ENCODE measurements at regions not wholly inside any gene's neighbourhood (a gene's known extent, or its start where the extent isn't known, plus 50 kb on each side); places are given as distances from the start of the nearest gene placed in this dataset.
"Not testable (repeated sequence)": the region's sequence is repeated elsewhere in the genome, so short reads cannot be mapped to it uniquely, and the experiment has no call there.

DNA sequence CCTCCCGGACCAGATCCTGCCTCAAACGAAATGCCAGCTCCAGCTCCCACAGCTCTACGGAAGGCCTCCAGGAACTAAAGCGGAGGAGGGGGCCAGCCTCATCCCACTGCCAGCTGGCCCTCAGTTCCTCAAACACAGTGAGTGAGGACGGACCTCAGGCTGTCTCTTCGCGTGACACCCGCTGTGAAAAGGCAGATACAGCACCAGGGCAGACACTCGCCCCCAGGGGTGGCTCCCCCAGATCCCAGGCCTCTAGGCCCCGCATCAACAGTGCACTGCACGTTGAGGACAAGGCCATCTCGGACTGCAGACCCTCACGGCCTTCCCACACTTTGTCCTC, 149.9 kb upstream of the C1QTNF3 start:
- peak overlapping the region; percentile 40 for H3K27ac ChIP-seq
- not testable (repeated sequence) for H3K27me3 ChIP-seq; H3K9me3 ChIP-seq (ENCODE audit: low read depth); H3K36me3 ChIP-seq; DNase-seq (ENCODE audit: low read depth in 1 of 2, low spot score in 1 of 2); H3K4me1 ChIP-seq (ENCODE audit: low read depth); H3K4me3 ChIP-seq

DNA sequence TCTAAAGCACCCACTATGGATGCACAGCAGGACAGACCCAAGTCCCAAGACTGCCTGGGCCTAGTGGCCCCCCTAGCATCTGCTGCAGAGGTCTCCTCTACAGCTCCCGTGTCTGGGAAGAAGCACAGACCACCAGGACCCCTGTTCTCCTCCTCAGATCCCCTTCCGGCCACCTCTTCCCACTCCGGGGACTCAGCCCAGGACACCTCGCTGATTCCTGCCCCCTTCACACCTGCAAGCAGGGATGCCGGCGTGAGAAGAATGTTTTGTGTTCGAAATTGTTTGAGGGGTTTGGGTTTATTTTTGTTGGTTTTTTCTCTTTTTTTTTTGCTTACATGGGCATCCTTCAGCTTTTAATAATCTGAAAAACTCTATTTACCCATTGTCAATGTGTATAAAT, 150.3 kb upstream of the C1QTNF3 start:
- not testable (repeated sequence) for H3K4me3 ChIP-seq; H3K36me3 ChIP-seq; DNase-seq (ENCODE audit: low read depth in 1 of 2, low spot score in 1 of 2); H3K27ac ChIP-seq; H3K4me1 ChIP-seq (ENCODE audit: low read depth); H3K9me3 ChIP-seq (ENCODE audit: low read depth); H3K27me3 ChIP-seq

DNA sequence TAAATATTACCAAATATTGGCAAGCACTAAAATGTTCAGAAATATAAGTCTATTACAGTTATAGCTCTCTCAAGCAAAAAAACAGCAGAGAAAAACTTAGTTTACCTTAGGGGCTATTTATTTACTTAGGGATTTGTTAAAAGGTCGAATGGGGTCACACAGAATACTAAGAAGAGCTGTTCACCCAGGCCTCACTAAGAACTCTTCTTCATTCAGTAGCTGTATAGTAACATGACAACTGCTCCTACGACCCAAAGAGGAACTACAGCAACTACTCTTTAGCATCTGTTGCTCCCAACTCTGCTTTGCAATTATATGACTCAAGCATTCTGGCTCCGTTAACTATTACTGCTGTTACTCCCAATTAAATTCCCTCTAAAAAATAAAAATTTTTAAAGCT, 150.8 kb upstream of the C1QTNF3 start:
- not testable (repeated sequence) for H3K27ac ChIP-seq; H3K9me3 ChIP-seq (ENCODE audit: low read depth); H3K4me3 ChIP-seq; H3K4me1 ChIP-seq (ENCODE audit: low read depth); H3K36me3 ChIP-seq; H3K27me3 ChIP-seq
- peak; percentile 0 to 2 for DNase-seq (ENCODE audit: low read depth in 1 of 2, low spot score in 1 of 2)

DNA sequence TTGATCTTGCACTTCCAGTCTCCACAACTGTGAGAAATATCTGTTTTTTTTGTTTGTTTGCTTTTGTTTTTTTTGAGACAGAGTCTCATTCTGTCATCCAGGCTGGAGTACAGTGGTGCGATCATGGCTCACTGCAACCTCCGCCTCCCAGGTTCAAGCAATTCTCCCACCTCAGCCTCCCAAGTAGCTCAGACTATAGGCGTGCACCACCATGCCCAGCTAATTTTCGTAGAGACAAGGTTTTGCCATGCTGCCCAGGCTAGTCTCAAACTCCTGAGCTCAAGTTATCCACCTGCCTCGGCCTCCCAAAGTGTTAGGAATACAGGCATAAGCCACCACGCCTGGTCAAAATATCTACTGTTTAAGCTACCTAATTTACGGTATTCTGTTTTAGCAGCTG, 153.1 kb upstream of the C1QTNF3 start:
- H3K36me3 ChIP-seq; DNase-seq (ENCODE audit: low read depth in 1 of 2, low spot score in 1 of 2); H3K4me3 ChIP-seq; H3K27me3 ChIP-seq; H3K9me3 ChIP-seq (ENCODE audit: low read depth); H3K4me1 ChIP-seq (ENCODE audit: low read depth); H3K27ac ChIP-seq: not testable (repeated sequence)

DNA sequence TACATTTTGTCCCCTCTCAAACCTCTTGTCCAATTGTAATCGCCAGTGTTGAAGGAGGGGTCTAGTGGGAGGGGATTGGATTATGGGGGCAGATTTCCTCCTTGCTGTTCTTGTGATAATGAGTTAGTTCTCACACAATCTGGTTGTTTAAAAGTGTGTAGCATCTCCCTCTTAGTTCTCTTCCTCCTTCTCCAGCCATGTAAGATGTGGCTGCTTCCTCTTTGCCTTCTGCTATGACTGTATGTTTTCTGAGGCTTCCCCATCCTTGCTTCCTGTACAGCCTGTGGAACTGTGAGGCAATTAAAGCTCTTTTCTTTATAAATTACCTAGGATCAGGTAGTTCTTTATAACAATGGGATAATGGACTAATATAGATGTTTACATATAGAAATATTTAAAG, 162.3 kb upstream of the C1QTNF3 start:
- H3K27me3 ChIP-seq; H3K4me1 ChIP-seq (ENCODE audit: low read depth); DNase-seq (ENCODE audit: low read depth in 1 of 2, low spot score in 1 of 2); H3K27ac ChIP-seq; H3K9me3 ChIP-seq (ENCODE audit: low read depth); H3K36me3 ChIP-seq; H3K4me3 ChIP-seq: not testable (repeated sequence)

DNA sequence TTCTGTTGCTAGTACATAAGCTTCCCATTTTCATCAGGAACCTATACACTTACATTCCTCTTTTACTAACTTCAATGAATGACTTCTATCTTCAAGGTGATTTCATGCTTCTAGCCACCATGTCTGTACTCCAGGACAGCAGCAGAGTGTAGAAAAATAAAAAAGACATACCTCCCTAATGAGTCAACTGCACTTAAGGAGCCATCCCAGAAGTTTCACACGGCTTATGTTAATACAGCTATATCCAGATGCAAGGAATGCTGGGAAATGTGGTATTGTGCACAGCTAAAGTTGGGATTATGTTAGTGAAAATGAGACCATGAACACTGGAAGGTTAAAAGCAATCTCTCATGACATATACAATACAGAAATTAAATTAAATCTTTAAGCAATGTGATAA, 174.4 kb upstream of the C1QTNF3 start:
- H3K27ac ChIP-seq; H3K27me3 ChIP-seq; H3K36me3 ChIP-seq; H3K9me3 ChIP-seq (ENCODE audit: low read depth); H3K4me1 ChIP-seq (ENCODE audit: low read depth); H3K4me3 ChIP-seq: not testable (repeated sequence)
- DNase-seq (ENCODE audit: low read depth in 1 of 2, low spot score in 1 of 2), result peak in 1 of 2 donors; percentile 33

DNA sequence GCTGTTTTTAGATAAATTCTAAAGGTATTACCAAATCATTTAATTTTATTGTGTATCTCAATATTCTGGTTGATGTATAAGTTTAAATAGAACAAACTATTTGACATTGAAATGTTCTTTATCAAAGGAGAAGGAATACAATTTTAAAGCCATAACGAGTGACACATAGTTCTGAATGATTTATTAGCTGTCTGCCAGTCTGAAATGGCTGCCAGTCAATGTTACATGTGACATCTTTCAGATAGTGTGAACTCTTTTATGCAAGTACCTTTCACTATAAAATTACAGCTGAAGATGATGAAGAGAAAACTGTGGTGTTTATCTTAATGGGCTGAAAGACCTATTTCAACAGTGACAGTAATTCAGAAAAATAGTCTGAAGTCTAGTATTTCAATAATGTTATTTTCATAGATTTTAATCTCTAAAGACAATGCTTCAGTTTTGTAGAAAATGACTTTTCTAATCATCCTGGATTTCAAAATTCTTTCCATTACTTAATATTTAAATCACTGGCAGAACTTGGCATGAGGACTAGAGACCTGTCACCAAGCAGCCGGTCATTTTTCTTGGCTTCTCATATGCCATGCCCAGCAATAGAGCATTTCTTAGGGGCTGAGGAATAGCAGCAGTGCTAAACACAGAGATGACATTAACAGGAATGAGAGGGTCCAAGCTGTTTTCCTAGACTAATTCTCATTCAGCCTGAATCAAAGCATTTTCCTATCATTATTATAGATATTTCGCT, 178.5 kb upstream of the C1QTNF3 start:
- not testable (repeated sequence) for H3K9me3 ChIP-seq (ENCODE audit: low read depth); H3K4me3 ChIP-seq; H3K27ac ChIP-seq; H3K36me3 ChIP-seq; H3K27me3 ChIP-seq; H3K4me1 ChIP-seq (ENCODE audit: low read depth); DNase-seq (ENCODE audit: low read depth in 1 of 2, low spot score in 1 of 2)

DNA sequence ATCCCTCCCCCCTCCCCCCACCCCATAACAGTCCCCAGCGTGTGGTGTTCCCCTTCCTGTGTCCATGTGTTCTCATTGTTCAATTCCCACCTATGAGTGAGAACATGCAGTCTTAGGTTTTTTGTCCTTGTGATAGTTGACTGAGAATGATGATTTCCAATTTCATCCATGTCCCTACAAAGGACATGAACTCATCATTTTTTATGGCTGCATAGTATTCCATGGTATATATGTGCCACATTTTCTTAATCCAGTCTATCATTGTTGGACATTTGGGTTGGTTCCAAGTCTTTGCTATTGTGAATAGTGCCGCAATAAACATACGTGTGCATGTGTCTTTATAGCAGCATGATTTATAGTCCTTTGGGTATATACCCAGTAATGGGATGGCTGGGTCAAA, 180.1 kb upstream of the C1QTNF3 start:
- not testable (repeated sequence) for H3K9me3 ChIP-seq (ENCODE audit: low read depth); H3K4me3 ChIP-seq; H3K27me3 ChIP-seq; H3K36me3 ChIP-seq; H3K27ac ChIP-seq; DNase-seq (ENCODE audit: low read depth in 1 of 2, low spot score in 1 of 2); H3K4me1 ChIP-seq (ENCODE audit: low read depth)

DNA sequence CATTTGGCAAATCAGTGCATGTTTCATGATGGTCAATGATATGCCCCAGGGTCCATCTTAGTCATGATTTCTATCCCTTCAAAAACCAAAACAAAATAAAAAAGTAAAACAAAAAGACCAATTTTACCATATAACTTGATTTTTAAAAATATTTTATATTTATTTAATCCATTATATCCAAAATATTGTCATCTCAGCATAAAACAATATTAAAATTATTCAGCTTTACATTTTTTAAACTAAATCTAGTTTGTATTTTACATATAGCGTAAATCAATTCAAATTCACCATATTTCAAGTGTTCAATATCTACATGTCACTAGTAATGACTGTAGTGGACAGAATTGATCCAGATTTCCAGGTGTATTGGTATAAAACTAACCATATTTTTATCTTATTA, 187.4 kb upstream of the C1QTNF3 start:
- not testable (repeated sequence) for H3K27me3 ChIP-seq; H3K4me3 ChIP-seq; DNase-seq (ENCODE audit: low read depth in 1 of 2, low spot score in 1 of 2); H3K36me3 ChIP-seq; H3K27ac ChIP-seq; H3K9me3 ChIP-seq (ENCODE audit: low read depth); H3K4me1 ChIP-seq (ENCODE audit: low read depth)

DNA sequence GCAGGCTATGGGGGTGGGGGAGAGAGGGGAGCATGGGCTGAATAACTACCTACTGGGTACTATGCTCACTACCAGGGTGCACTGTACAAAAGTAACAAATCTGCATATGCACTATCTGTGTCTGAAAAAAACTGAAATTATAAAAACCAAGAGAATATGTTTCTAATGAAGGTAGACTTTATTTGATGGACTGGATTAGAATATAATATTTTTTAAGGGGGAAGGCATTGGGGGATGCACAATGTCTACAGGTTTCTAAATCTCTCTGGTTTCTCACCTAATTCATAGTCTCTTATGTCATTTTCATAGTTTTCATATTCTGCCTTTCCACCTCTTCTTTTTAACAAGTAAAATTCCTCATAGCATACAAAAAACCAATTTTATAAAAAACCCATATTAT, 200.8 kb upstream of the C1QTNF3 start:
- Histone ChIP-seq H3K4me3 (peak overlapping the region; percentile 41), H3K27ac (peak overlapping the region; percentile 79)
- not testable (repeated sequence) for DNase-seq (ENCODE audit: low read depth in 1 of 2, low spot score in 1 of 2); H3K4me1 ChIP-seq (ENCODE audit: low read depth); H3K36me3 ChIP-seq; H3K27me3 ChIP-seq; H3K9me3 ChIP-seq (ENCODE audit: low read depth)

DNA sequence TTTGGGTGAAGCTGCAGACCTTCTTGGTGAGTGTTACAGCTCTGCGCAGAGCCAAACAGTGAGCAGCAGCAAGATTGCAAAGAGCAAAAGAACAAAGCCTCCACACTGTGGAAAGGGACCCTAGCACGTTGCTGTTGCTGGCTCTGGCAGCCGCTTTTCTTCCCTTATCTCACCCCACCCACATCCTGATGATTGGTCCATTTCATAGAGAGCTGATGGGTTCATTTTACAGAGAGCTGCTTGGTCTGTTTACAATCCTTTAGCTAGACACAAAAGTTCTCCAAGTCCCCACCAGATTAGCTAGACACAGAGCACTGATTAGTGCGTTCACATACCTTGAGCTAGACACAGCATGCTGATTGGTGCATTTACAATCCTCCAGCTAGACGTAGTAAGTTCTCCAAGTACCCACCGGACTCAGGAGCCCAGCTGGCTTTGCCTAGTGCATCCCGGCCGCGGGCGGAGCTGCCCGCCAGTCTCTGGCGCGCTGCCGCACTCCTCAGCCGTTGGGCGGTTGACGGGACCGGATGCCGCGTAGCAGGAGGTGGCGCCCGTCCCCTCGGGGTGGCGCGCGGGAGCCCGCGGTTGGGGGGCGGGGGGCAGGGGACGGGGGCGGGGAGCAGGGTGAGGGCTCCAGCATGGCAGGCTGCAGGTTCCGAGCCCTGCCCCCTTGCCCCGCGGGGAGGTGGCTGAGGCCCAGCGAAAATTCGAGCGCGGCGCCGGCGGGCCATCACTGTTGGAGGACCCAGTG, 201.4 kb upstream of the C1QTNF3 start:
- H3K36me3 ChIP-seq; H3K9me3 ChIP-seq (ENCODE audit: low read depth); H3K27me3 ChIP-seq; H3K4me1 ChIP-seq (ENCODE audit: low read depth): not testable (repeated sequence)
- peak overlapping the region; percentile 79 for H3K27ac ChIP-seq
- peak; percentile 60 to 66 for DNase-seq (ENCODE audit: low read depth in 1 of 2, low spot score in 1 of 2)
- H3K4me3 ChIP-seq, result peak overlapping the region; percentile 41

DNA sequence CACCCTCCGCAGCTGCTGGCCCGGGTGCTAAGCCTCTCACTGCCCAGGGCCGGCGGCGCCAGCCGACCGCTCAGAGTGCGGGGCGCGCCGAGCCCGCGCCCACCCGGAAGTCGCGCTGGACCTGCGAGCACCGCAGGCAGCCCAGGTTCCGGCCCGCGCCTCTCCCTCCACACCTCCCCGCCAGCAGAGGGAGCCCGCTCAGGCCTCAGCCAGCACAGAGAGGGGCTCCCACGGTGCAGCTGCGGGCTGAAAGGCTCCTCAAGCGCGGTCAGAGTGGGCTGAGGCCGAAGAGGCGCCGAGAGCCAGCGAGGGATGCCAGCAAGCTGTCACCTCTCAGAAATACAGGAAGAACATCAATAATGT, 202.0 kb upstream of the C1QTNF3 start:
- DNase-seq (ENCODE audit: low read depth in 1 of 2, low spot score in 1 of 2); H3K9me3 ChIP-seq (ENCODE audit: low read depth): not testable (repeated sequence)
- H3K27ac ChIP-seq, result peak overlapping the region; percentile 79

DNA sequence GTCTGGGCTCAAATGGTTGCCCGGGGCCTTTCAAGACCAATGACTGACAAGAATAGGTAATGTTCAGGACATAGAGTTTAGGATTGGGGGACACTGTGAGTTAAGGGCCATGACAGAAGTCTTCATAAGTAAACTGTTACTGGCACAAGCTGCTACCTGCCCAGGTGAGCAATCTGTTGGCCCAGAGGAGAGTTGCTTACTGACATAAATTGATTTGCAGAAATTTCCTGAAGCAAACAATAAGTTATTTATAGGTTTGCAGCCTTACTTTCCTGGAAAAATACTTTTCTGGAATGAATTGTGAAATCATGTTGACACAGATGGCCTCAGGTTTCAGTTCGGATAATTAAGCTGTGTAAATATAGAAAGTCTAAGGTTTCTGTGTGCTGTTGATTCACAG, 202.8 kb upstream of the C1QTNF3 start:
- H3K4me1 ChIP-seq (ENCODE audit: low read depth); H3K9me3 ChIP-seq (ENCODE audit: low read depth); DNase-seq (ENCODE audit: low read depth in 1 of 2, low spot score in 1 of 2); H3K4me3 ChIP-seq; H3K27me3 ChIP-seq; H3K36me3 ChIP-seq; H3K27ac ChIP-seq: not testable (repeated sequence)

More for the DNA sequence above, 202.0 kb upstream of the C1QTNF3 start:
- peak overlapping the region; percentile 41 for H3K4me3 ChIP-seq
- H3K27me3 ChIP-seq; H3K36me3 ChIP-seq; H3K4me1 ChIP-seq (ENCODE audit: low read depth): not testable (repeated sequence)

DNA sequence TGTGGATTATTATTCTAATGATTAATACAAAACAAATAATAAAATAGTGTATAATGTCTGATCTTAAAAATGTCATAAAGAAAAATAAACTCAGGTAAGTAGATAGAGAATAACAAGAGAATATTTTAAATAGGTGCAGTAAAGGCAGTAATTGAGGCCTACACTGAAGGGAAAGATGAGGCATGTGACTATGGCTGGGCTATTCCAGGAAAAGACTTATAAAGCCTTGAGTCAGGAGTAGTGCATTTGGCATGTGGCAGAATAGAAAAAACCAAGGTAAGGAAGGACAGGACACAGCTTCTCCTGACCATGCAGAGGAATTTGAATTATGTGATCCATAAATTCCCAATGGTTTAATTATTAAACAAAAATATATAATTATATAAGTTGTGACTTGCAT, 215.6 kb upstream of the C1QTNF3 start:
- H3K9me3 ChIP-seq (ENCODE audit: low read depth); DNase-seq (ENCODE audit: low read depth in 1 of 2, low spot score in 1 of 2); H3K4me1 ChIP-seq (ENCODE audit: low read depth); H3K4me3 ChIP-seq; H3K27me3 ChIP-seq; H3K27ac ChIP-seq; H3K36me3 ChIP-seq: not testable (repeated sequence)

DNA sequence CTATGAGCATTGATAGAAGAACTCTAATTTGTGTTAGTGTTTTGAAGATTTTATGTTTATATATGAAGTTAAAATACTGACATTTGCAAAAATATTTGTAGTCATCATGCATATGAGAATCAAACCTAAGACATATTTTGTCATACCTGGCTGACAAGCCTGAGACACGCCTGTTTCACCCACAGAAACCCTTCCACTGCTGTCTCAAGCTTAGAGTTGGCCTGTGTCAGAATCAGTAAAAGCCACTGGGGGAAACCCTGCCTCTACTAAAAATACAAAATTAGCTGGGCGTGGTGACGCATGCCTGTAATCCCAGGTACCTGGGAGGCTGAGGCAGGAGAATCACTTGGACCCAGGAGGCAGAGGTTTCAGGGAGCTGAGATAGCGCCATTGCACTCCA, 218.0 kb upstream of the C1QTNF3 start:
- not testable (repeated sequence) for H3K27ac ChIP-seq; DNase-seq (ENCODE audit: low read depth in 1 of 2, low spot score in 1 of 2); H3K27me3 ChIP-seq; H3K4me1 ChIP-seq (ENCODE audit: low read depth); H3K4me3 ChIP-seq; H3K36me3 ChIP-seq; H3K9me3 ChIP-seq (ENCODE audit: low read depth)
